Peyer's patch (tissue), 4 donors: ENCODE measurements at regions not wholly inside any gene's neighbourhood (a gene's known extent, or its start where the extent isn't known, plus 50 kb on each side); places are given as distances from the start of the nearest gene placed in this dataset.

Experiments
- DNase-seq, 3 donors: peaks; one replicate each; pipeline ENCODE4 v3.0.0-alpha.2; 2017 to 2019
- H3K27ac ChIP-seq, 4 donors: fragments of 200-600 bp; sonication (generic); one replicate each; pipeline ENCODE4 v1.5.1; 2016 to 2019
- H3K27me3 ChIP-seq, 2 donors: fragments of 200-600 bp; sonication (generic); one replicate each; pipeline ENCODE4 v1.5.1; 2019
- H3K36me3 ChIP-seq, 3 donors: fragments of 200-600 bp; sonication (generic); one replicate each; pipeline ENCODE4 v1.5.1; 2016 to 2019
- H3K4me1 ChIP-seq, 4 donors: fragments of 200-600 bp; sonication (generic); one replicate each; pipeline ENCODE4 v1.5.1; 2016 to 2019
- H3K4me3 ChIP-seq, 4 donors: fragments of 200-600 bp; sonication (generic); 1 replicate in 3 of 4; 2 replicates in 1 of 4; pipeline ENCODE4 v1.5.1; 2016 to 2019; ENCODE audit warnings: mild to moderate bottlenecking in 1 of 4
- H3K9me3 ChIP-seq, 4 donors: fragments of 200-600 bp; sonication (generic); one replicate each; pipeline ENCODE4 v1.5.1; 2016 to 2019; ENCODE audit warnings: mild to moderate bottlenecking in 1 of 4
- CTCF ChIP-seq, 6 experiments: fragments of 450-650 bp in 4 of 6; fragments of 200-600 bp in 2 of 6; sonication (generic) in 1 of 6; IDR thresholded peaks; one replicate each; pipeline ENCODE4 v1.5.1; 2017 to 2019; ENCODE audit warnings: antibody characterized with exemption in 6 of 6, mild to moderate bottlenecking in 3 of 6, moderate library complexity in 1 of 6
- POLR2A ChIP-seq, 2 donors: fragments of 450-650 bp; IDR thresholded peaks; one replicate each; pipeline ENCODE4 v1.5.1; 2017; ENCODE audit warnings: antibody characterized with exemption in 2 of 2, mild to moderate bottlenecking in 2 of 2, moderate library complexity in 2 of 2

GRCh38 chr3:194971009-194971408 lies 285.3 kb downstream of the FAM43A start:
- Histone ChIP-seq H3K9me3 (no peaks in the 10 kb centered on the region), H3K27me3 (no peaks in the 10 kb centered on the region), H3K4me3 (no peak overlapping the region), H3K36me3 (no peaks in the 10 kb centered on the region), H3K4me1 (peaks cover 0 to 2% (median 0%) of the 10 kb centered on the region in 4 donors), H3K27ac (no peak overlapping the region)
- DNase-seq: no peak
- TF ChIP-seq CTCF (IDR thresholded peaks at IDR 0.05) (no peak), POLR2A (IDR thresholded peaks at IDR 0.05) (no peak)

- H3K27me3 ChIP-seq: no peaks in the 10 kb centered on the region
- no peak for TF ChIP-seq POLR2A (IDR thresholded peaks at IDR 0.05)
- H3K27ac ChIP-seq: no peak overlapping the region
- no peaks in the 10 kb centered on the region for H3K9me3 ChIP-seq
- H3K4me3 ChIP-seq: no peak overlapping the region
- no peak for DNase-seq
- peaks cover 0 to 4% (median 0%) of the 10 kb centered on the region in 4 donors for H3K4me1 ChIP-seq
- no peaks in the 10 kb centered on the region for H3K36me3 ChIP-seq
Measured at GRCh38 chr3:194971965-194972364, 286.3 kb downstream of the FAM43A start.

DNA sequence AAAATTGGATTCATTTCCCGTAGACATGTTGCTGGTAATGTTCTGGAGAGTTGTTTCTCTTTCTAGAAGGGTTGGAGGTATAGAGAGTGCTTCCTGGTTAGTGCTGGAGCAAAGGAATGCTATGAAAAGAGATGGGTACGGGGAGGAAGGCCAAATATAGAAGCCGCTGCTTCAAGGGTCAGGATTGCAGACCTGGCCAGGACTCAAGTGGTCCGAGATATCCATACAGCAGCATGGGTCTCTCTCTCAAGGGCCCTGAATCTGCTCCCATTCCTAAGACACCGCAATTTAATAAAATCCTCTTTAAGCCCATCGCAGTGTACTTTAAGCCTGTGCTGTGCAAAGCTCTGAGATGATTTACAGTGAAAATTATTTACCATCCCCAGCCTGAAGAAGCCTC lies 287.0 kb downstream of the FAM43A start:
- Histone ChIP-seq H3K4me3 (no peak overlapping the region), H3K4me1 (peaks cover 0 to 4% (median 0%) of the 10 kb centered on the region in 4 donors), H3K9me3 (no peaks in the 10 kb centered on the region), H3K27me3 (no peaks in the 10 kb centered on the region), H3K27ac (no peak overlapping the region), H3K36me3 (no peaks in the 10 kb centered on the region)
- no peak for DNase-seq
- TF ChIP-seq POLR2A (IDR thresholded peaks at IDR 0.05): no peak

DNA sequence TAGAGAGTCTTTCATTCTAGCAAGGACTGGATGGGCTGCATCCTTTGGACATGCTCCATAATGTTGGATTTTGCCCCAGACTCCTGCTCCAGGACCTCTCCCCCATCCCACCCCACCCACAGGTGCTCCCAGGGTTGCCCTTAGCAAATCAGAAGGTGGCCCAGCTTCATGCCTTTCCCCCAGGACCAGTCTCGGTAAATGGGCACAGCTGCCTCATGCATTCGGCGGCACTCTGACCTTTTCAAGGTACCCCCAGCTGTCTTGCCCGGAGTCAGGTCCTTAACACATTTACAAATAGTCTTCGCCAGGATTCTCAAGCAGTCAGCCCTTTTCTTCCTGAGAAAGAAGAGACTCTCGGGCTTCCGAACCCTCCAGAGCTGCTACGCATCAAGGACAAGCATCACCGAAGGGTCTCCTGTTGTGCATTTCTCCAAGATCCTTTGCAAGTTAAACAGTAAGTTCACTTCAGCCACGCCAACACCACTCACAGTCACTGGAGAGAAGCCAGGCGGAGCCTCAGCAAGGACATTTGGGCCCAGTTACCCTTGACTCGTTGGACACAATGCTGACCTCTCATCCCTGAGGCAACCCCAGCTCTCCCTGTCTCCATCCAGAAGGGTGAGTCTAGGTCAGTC lies 287.8 kb downstream of the FAM43A start:
- H3K4me3 ChIP-seq: no peak overlapping the region
- DNase-seq: no peak
- peaks cover 0 to 4% (median 0%) of the 10 kb centered on the region in 4 donors for H3K4me1 ChIP-seq
- no peak for TF ChIP-seq POLR2A (IDR thresholded peaks at IDR 0.05)
- no peak for TF ChIP-seq CTCF (IDR thresholded peaks at IDR 0.05)
- H3K27ac ChIP-seq: no peak overlapping the region
- no peaks in the 10 kb centered on the region for H3K9me3 ChIP-seq
- no peaks in the 10 kb centered on the region for H3K27me3 ChIP-seq
- no peaks in the 10 kb centered on the region for H3K36me3 ChIP-seq

DNA sequence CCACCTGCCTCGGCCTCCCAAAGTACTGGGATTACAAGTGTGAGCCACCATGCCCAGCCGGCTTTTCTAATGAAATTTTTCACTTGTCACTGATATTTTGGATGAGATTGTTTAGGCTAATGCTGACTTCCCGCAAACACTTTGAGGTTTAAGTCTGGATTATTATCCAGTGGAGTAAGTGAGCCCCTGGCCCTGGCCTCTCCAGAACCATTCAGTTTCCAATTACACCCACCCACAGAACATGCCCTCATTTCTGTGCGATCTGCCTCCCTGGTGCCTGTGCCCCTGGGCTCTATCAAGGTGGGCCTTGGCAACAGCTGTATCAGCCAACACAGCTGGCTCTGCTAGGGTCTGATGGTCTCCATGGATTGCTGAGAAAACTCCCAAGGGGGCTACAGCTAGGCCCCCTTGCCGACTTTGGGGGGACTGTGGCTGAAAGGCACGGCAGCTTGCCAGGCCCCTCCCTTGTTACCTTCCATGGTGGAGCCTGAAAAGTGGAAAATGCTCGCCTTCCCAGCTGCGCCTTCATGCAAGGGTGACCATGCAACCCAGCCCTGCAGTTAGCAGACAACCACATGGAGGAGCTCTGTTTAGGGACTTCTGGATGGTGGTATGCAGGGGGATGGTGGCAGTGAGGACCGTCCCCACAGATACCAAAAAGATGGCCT lies 288.9 kb downstream of the FAM43A start:
- no peaks in the 10 kb centered on the region for H3K9me3 ChIP-seq
- TF ChIP-seq CTCF (IDR thresholded peaks at IDR 0.05) (no peak), POLR2A (IDR thresholded peaks at IDR 0.05) (no peak)
- H3K36me3 ChIP-seq: no peaks in the 10 kb centered on the region
- no peak overlapping the region for H3K4me3 ChIP-seq
- H3K27me3 ChIP-seq: no peaks in the 10 kb centered on the region
- no peak overlapping the region for H3K27ac ChIP-seq
- DNase-seq: no peak
- peaks cover 0 to 4% (median 0%) of the 10 kb centered on the region in 4 donors for H3K4me1 ChIP-seq

- TF ChIP-seq POLR2A (IDR thresholded peaks at IDR 0.05): no peak
- TF ChIP-seq CTCF (IDR thresholded peaks at IDR 0.05): no peak
- Histone ChIP-seq H3K27me3 (no peaks in the 10 kb centered on the region), H3K4me3 (no peak overlapping the region), H3K9me3 (no peaks in the 10 kb centered on the region), H3K36me3 (no peaks in the 10 kb centered on the region), H3K27ac (no peak overlapping the region), H3K4me1 (peaks cover 0 to 4% (median 0%) of the 10 kb centered on the region in 4 donors)
- no peak for DNase-seq
Measured at GRCh38 chr3:194976049-194976451, 290.4 kb downstream of the FAM43A start.
